Stimulated activated CD8-positive, alpha-beta memory T cell treated with anti-CD3 and anti-CD28 coated beads, Interleukin-4, amount 100 ng/mL, for 4 hours (primary cell): ENCODE measurements at regions not wholly inside any gene's neighbourhood (a gene's known extent, or its start where the extent isn't known, plus 50 kb on each side); places are given as distances from the start of the nearest gene placed in this dataset.

Source experiments
- DNase-seq, 2 donors: peaks; one replicate each; pipeline ENCODE4 v3.0.0-alpha.2; 2020; ENCODE audit warnings: low read depth in 2 of 2, low spot score in 1 of 2

DNA sequence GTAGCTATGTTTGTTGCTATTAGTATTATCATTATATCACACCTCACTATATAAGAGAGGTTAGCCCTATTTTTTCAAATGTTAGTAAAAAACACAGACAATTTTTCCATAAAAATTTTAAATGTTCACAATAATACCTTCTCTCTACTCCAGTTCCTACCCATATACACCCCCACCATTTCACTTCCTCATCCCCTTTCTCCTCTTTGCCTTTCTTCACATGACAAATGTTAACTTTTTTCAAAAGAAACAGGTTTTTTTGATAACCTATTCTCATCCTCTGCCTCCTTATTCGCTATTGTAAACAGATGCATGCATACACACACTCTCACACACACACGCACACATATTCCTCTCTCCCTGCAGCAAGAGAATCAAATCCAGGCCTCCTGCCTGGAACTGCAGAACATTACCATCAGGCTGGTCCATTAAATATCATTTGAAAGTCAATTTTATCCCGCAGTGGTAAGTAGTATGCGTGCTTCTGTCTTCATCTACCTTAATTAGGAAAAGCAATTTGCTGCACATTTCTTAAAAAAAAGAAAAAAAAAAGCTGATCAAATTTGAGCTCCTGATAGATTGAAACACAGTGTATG is 55.5 kb downstream of the MID1IP1 start:
- DNase-seq, result no peak

GRCh38 chrX:38857736-38858523 is 56.7 kb downstream of the MID1IP1 start:
- DNase-seq, result no peak

- DNase-seq, result no peak
Observed at GRCh38 chrX:38859602-38860001, 58.3 kb downstream of the MID1IP1 start.

- no peak for DNase-seq
Observed at GRCh38 chrX:38860106-38861013, 59.1 kb downstream of the MID1IP1 start.

DNA sequence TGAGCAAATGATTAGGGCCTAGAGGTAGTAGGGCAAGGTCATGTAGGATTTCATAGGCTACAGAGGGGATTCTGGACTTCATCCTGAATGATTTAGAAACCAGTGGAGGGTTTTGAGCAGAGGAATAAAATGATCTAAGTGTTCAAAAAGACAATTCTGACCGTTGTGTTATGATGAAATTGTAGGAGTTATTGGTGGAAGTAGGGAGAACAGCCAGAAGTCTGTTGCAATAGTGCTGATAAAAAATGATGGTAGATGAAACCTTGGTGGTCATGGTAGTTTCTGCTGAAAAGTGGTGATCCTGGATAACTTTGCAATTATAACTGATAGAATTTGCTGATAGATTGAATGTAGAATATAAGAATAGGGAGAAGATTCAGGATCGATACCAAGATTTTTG is 60.2 kb downstream of the MID1IP1 start:
- no peak for DNase-seq

GRCh38 chrX:38862100-38862499 is 60.8 kb downstream of the MID1IP1 start:
- no peak for DNase-seq

GRCh38 chrX:38864165-38864564 is 62.9 kb downstream of the MID1IP1 start:
- no peak for DNase-seq

DNA sequence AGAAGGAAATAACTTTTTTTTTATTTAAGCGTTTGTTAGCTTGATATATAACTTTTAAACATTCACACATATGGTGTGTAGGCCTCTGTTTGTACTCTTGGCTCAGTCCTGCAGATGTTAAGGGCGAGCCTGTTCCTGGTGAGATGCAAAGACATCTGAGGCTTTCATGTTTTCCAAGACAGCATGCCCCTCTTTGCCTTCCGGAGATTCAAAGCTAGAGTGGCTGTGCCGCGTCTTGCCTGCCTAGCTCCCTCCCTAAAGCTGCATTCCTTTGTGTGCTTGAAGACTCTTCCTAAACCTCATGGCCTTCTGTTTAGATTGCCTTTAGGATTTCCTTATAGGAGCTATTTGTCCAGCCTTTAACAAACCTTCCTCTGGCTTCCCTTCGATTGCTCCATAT is 67.1 kb downstream of the MID1IP1 start:
- no peak for DNase-seq

- no peak for DNase-seq
Observed at GRCh38 chrX:38868941-38869401, 67.7 kb downstream of the MID1IP1 start.

DNA sequence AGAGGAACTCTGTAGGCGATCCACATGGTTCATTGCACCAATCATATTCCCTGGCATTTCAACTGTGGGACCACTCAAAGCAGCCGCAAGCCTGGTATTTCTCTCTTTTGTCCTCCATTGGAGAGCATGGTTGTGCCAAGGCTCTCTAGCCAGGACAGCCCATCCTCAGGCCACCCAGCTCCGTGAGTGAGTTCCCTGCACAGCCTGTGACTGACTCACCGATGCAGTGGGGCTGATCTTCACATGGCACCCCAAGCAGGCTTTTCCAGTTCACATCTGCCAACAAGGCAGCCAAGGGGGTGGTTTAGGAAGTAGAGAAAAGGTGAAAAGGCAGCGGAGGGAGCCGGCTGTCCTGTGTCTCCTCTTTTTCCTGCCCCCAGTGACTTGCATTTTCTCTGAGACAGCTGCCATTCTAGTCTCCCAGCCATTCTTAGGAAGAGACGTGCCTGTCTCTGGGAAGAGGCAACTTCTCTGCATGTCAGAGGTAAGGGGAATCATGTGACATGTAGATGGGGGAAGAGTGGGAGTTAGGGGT is 69.2 kb downstream of the MID1IP1 start:
- no peak for DNase-seq

DNA sequence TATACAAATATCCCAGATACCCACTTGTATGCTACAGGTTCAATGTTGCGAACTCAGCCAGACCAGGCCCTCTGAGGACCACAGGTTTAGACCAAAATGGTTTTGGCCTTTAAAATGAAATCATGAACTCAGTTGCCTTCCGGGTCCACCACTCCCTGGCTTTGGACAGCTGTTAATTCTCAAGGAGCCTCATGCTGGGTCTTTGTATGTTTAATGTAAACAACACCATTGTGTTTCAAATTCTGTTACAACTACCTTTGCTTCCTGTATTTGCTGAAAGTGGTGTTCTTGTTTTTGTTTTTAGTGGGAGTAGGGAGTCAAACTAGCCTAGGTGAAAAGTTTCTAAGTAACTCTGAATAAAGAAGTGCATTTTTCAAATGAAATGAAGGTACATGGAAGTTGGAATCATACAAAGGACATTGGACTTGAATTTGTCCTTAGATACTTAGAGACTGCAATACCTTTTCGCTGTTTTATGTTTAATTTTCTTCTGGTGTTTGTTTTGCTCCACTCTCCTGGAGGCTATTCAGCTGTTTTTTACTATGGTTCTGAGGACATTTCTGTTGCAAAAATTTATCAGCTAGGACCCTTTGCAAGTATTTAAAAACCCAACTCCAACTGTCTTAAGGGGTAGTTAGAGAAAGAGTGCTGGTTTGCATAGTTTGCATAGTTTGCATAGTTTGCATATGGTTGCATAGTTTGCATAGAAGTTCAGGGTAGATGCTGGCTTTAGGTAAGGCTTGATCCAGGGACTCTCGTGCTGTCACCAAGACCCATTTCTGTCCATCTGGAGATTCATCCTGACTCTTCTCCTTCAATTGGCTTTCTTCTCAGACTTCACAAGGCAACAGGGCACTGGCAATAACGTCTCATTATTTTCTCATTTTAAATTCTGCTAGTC is 70.1 kb downstream of the MID1IP1 start:
- no peak for DNase-seq

GRCh38 chrX:38877366-38877765 is 76.1 kb downstream of the MID1IP1 start:
- no peak for DNase-seq

DNA sequence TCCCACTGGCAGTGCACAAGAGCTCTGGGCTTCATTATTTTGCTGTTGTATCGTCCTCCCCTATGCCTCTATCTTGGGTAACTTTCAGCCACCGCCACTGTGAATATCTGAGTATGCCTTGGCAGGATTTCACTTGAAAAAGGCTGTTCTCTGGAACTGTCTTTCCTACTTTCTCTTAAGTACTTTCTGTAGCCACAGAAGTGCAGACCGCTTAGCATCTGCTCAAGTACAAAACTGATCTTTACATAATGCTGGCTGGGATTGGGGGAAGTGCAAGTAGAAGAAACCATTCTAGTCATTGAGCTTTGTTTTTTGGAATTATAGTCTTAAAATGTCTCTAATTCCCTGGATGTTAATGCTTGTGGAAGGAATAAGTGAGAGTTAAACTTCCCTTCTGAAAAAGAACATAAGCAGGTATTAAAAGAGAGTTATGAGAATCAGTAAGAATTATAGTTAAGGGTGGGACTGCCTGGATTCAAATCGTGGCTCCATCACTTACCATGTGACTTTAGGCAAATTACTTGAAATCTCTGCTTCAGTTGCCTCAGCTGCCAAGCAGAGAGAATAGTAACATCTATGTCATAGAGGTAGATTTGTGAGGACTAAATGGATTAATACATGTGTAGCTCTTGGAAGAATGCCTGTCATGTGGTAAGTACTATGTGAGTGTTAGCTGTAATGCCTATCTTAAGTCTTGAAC is 77.5 kb downstream of the MID1IP1 start:
- no peak for DNase-seq

GRCh38 chrX:38879631-38880220 is 78.5 kb downstream of the MID1IP1 start:
- no peak for DNase-seq

DNA sequence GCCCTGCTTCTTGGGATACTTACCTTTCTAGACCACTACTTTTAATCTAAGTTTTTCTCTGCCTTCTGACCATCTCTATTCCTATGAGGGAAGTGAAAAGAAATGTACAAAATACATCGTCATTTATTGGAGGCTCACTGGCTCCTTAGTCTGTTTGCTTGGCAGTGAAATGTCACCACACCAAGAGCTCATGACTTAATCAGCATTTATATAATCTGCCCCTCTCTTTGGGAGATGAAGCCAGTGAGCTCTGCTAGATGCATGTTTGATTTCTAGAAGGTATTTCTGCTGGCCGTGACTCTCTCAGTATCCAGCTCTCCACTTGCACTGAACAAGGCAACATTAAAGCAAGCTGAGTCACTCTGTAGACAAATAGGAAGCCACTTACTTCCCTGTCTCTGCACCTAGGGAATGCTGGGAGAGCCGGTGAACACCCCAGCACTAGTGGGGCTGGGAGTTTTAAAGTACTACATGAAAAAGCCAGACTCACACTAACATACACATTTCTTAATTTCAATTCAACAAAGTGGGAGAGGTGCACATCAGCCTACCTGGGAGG is 79.1 kb downstream of the MID1IP1 start:
- no peak for DNase-seq

DNA sequence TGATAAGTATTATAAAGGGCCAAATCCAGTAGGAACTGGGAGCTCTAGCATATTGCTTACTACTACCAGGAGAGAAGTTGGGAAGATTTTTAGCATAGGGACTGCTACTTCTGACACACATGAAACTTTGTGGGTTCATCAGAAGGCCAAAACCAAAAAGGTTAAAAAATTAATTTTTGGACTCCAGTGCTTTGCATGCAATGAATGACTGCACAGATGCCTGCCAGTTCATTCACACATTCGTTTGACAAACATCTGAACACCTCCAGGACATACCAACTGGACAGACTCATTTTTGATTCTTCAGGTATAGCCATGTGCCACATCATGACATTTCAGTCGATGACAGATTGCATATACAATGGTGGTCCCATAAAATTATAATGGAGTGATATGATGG is 79.8 kb downstream of the MID1IP1 start:
- DNase-seq, result no peak

GRCh38 chrX:38881727-38882126 is 80.5 kb downstream of the MID1IP1 start:
- no peak for DNase-seq

GRCh38 chrX:38882894-38883626 is 81.8 kb downstream of the MID1IP1 start:
- DNase-seq, result no peak
